GM18517 (cell line): ENCODE measurements at regions not wholly inside any gene's neighbourhood (a gene's known extent, or its start where the extent isn't known, plus 50 kb on each side); places are given as distances from the start of the nearest gene placed in this dataset.

ENCODE experiments used
- ATAC-seq: cut with Tn5 transposase; IDR thresholded peaks from one replicate; pipeline ENCODE4 v1.9.1; 2021; ENCODE audit warnings: mild to moderate bottlenecking, moderate library complexity; ENCODE audit not compliant: unreplicated experiment

DNA sequence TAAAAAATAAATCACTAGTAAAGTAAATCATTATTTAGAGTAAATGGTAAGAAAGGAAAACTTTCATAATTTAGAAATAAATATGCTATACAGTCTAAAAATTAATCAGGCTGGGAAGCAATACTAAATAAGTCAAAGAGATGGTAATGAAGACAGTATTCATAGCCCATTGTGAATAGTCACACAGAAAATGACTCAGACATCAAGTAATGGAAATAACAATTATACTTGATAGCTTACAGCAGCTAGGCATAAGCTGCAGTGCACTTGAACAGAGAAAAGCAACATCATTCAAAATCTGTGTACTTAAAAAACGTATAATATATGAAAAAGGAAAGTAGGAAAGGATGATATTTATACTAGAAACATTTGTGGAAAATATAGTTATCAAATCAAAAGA lies 642.5 kb upstream of the GNPDA2 start:
- no peak for ATAC-seq

DNA sequence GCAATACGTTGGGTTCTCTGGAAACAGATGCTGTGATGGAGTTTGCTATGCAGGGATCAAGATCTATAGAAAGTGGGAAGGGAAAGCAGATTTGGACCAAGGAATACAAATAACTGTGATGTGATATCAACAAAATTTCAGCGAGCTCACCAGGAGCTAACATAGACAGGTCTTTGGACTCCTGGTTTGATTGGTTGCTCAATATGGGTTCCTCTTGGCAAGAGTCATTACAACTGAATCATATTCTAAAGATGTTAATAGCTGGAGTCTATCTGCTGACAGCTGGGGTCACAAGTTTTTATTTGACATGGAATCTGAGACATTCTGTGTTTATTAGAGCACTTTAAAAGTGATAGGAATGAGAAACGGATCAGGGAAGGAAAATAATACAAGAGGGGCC lies 637.6 kb upstream of the GNPDA2 start:
- ATAC-seq, result no peak

DNA sequence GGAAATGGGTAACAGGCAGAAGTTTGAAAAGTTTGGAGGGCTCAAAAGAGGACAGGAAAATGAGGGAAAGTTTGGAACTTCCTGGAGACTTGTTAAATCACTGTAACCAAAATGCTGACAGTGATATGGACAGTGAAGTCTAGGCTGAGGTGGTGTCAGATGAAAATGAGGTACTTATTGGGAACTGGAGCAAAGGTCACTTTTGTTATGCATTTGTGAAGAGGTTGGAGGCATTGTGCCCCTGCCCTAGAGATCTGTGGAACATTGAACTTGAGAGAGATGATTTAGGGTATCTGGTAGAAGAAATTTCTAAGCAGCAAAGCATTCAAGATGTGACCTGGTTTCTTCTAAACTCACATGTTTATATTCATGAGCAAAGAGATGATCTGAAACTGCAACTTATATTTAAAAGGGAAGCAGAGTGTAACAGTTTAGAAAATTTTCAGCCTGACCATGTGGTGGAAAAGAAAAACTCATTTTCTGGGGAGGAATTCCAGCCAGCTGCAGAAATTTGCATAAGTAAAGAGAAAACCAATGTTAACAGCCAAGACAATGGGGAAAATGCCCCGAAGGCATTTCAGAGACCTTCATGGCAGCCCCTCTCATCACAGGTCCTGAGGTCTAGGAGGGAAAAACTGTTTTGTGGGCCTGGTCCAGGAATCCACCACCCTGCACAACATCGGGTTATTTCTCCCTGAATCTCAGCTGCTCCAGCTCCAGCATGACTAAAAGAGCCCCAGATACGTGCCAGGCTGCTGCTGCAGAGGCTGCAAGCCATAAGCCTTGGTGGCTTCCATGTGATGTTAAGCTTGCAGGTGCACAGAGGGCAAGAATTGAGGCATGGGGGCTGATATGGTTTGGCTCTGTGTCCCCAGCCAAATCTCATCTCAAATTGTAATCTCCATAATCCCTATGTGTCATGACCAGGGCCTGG lies 632.5 kb upstream of the GNPDA2 start:
- ATAC-seq, result no peak

DNA sequence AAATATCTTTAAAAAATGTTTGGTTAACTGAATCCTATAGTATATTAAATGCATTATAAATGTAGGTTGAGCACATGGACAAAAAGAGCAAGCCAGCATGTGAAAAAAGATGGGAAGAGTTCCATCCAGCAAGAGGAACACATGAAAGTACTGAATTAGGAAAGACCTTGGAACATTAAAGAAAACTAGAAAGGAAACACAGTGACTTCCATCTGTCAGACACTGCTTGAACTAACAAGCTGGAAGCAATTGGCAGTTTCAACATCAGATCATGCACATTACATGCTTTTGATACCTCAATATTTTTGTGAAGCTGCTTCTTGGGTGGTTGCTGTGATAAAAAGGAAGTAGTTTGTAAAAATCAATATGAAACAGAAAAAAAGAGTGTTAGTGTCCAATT lies 626.8 kb upstream of the GNPDA2 start:
- no peak for ATAC-seq

DNA sequence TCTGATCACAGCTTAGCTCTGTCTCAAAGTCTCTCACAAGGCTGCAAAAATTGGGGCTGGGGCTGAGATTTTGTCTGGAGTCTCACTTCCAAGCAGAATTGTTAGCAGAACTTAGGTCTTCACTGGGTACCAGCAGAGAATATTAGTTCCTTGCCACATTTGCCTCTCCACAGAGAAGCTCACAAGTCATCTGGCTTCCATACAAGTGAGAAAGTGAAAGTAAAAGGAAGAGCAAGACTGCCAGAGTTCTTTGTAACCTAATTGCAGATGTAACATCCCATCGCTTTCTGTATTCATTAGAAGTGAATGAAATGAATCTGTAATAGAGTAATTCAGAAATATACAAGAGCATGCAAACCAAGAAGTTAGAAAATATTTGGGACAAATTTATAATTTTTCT lies 624.1 kb upstream of the GNPDA2 start:
- ATAC-seq, result no peak

DNA sequence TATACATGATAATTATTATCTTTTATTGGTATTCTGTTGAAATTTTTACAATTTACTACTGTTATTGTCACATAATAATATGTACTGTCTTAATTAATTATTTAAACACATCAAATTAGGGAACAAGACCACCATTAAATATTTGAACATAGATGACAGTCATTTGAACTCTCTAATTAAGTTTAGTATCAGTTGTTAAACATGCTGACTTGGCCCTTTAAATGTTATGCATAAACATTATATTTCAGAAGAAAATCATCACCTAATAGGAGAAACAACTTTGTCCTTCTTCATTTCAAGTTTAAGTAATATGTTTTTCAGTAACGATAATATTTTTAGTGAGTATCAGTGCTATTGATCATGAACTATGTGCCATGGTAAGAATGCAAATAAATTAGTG lies 623.5 kb upstream of the GNPDA2 start:
- ATAC-seq, result no peak

DNA sequence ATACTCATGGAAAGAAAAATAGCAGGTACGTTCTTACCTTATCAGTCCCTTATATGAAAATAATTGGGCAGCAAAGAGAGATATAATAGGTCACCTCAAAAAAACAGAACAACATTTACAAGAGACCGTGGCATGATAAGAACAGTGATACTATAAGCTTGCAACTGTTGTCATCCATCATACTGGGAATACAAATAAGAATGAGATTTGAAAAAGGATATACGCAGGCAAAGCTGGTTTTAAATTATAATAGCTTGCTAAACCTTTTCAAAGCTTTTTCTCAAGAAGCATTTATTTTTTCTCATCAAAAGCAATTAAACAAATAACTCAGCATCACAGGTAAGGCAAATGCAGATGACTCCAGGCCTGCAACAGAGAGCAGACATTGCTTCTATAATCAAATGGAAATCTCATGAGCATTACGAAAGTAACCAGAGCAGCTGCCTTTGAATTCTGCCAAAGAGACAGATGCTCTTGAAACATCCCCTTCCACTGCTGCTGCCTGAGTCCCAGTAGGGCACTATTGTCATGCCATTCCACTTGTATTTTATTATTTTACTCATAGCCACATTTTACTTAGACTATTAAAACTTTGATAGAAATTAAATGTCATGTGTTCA lies 620.6 kb upstream of the GNPDA2 start:
- no peak for ATAC-seq

DNA sequence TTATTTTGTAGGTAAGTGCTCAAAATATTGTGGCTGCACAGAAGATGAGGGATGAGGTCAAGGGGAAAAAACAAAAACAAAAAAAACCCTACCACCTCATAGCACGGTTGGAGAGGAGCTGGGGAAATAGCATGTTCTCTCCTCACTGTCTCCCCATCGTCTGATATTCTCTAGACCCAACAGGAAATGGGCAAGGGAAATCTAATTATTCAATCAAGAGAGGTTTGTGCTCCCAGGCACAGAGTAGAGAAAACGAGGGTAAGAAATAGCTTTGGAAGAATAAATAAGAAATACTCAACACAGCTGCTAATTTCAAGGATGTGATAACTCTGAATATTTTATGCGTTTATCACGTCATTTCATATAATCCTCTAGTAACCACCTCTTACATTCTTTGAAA lies 619.2 kb upstream of the GNPDA2 start:
- no peak for ATAC-seq

DNA sequence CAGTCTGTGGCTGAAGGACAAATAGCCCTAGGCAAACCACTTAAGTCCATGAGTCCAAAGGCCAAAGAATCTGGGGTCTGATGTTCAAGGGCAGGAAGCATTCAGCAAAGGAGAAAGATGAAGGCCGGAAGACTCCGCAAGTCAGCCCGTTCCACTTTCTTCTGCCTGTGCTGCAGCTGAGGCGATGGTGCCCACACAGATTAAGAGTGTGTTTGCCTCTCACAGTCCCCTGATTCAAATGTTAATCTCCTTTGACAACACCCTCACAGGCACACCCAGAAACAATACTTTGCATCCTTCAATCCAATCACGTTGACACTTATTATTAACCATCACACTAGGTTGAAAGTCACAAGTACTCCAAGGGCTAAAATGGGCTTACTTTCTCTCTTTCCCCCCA lies 605.4 kb upstream of the GNPDA2 start:
- ATAC-seq, result no peak

DNA sequence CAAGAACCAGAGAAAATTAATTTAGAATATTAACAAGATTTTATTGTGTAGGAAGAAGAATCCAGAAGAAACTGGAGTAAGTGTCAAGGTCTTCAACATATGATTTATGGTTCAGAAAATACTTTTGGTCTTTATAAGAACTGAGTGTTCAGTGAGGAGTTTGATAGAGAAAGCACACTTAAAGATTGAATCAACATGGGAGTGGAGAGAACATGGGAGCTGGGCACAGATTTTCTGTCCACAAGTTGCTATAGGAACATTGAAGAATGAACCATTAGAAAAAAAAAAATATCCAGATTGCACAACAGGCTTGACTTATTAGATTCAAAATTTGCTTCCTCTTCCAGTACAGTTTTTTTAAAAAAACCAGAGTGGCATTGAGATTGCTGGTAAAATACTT lies 601.2 kb upstream of the GNPDA2 start:
- no peak for ATAC-seq

DNA sequence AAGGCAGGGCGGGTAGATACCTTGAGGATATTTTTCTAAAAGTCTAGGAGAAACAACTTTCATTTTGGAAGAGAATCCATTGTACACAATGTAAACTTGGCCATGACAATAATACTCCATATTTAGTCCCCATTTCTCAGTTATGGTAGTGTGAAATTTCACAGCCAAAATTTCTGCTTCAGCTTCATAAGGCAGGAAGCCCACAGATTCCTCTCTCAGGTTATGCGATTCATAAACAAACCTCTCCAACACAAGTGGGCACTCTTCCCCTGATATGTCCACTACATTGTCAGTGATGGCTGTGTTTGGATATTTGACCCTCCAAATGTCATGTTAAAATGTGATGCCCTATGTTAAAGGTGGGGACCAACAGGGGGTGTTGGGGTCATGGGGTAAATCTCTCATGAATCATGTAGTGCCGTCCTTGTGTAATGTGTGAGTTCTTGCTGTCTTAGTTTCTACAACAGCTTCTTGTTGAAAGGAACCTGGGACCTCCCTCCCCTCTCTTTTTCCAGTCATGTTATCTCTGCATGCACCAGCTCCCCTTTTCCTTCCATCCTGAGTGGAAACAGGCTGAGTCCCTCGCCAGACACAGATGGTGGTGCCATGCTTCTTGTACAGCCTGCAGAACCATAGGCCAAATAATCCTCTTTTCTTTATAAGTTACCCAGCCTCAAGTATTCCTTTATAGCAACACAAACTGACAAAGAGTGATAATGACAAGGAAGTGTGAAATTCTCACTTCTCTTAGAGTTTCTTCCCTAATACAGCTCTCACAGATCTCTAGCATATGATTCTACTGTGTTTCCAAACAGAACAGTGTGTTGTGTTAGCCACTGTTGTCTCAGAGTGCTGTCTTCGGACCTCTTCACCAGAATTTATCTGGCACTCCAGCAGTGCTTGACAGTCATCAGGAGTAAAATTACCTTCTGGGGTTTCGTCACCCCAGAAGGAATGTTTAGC lies 598.4 kb upstream of the GNPDA2 start:
- ATAC-seq, result no peak

DNA sequence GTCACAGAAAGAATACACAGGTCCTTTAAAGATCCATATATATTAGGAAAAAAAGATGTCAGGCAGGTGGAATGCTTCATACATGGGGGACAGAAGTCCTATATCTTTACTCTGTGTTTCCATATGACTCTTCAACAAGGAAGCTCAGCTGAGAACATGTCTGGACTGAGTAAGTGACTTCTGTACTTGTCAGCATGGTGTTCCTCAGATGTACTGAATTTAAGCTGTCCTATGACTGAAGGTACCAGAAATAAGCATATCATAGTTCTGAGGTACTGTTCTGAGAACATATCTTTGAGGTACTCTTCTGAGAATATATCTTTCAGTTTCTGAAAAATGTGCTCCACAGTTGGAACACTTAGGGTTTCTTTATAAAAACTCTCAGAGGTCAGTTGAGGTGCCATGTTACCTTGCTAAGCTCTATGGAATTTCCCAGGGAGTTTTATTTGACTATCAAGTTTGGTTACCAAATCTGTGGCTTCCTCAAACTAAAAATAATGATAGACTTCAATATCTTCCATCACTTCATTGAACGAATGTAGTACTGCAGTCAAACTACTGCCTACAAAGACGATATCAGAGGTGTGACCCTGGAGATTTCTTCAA lies 597.2 kb upstream of the GNPDA2 start:
- ATAC-seq, result no peak

DNA sequence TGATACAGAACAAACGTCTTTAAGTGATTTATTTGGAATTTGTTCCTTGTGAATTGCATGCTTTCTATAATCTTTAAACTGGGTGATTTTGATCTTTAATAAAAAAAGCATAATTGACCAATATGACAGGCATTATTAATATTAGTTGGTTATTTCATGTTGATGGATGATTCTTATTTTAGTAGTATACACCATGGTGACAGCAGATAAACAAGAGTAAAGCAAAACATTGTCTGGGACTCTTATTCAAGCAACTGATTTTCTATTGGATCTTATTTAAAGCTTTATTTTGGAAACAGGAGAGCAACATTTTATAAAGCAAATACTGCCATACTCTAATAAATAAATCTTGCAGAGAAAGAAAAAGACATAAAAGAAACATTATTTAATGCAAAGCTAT lies 591.4 kb upstream of the GNPDA2 start:
- ATAC-seq, result no peak

DNA sequence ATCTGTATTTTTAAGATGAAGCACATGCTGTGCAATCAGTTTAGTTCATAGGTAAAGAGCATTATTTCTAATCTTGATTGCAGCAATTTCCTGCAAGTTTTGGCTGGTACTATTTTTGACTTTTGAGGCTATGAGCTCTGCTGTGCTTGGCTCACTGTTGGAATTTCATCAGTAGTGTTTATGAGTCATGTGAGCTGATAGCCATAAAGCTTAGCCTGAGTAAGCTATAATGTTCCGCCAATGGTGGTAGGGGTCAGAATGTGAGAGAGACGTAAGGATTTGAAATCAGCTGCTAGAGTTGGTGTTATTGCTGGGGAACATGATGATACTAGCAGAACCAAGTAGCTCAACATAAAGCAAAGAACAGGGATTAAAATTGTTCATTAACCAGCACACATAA lies 590.9 kb upstream of the GNPDA2 start:
- no peak for ATAC-seq

DNA sequence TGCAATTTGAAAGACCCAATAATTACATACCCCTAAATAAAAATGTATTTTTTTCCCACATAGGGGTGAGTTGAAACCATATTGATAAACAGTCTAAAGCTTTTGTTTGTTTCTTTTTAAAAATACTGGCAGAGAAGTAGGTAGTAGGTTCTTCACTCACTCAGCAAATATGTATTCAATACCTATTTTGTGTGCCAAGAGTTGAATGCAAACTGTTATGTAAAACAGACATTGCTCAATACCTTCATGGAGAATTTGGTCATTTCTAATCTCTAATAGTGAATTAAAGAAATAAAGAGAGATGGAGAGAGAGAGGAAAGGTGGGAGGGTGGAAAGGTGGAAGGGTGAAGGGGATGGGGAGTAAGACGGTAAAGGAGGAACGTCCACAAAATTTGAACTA lies 589.9 kb upstream of the GNPDA2 start:
- ATAC-seq, result no peak

DNA sequence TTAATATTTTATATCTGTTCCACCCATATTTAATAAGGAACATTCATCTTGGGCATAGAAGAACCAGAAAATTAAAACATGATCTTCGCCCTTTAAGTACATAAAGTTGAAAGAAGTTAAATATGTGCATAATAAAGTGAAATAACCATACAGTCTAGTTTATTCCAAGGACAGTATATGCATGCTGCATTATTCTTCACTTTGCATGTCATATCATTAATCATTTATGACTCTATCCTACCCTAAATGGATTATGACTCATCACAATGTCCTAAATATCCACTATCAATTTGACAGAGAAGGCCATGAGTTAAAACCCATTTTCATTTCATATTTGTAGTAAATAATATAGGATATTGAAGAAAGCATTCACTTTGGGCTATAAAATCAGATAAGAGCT lies 576.5 kb upstream of the GNPDA2 start:
- no peak for ATAC-seq

DNA sequence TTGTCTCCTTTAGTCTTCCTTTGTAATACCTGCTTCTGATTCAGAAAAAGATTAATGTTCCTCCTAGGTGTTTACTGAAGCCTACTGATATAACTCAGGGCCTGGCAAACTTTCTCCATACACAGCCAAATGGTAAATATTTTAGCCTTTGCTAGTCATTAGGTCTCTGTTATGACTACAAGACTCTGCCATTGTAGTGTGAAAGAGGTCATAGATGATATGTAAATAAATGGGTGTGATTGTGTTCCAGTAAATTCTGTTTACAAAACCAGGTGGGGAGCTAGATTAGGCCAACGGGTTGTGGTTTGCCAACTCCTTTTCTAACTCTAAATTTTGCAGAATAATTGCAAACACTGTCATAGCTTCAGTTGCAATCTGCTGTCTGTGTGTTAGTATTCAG lies 568.1 kb upstream of the GNPDA2 start:
- no peak for ATAC-seq

DNA sequence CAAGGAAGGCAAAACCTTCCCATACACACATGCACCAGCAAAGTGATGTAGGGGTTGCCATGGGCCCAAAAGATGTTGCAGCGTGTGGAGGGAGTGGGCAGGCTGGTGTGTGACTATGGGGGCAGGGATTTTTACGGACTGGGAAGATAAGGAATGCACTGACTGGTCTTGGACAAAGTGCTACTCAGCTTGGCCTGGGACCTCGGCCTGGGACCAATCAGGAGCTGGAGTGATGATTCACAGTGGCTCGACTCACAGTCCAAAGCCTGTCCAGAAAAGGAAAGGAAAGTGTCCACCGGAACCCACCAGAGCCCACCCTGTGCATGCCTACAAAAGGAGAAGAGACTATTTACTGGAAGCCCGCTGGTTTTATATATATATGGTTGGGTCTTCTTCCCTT lies 567.0 kb upstream of the GNPDA2 start:
- ATAC-seq, result no peak

DNA sequence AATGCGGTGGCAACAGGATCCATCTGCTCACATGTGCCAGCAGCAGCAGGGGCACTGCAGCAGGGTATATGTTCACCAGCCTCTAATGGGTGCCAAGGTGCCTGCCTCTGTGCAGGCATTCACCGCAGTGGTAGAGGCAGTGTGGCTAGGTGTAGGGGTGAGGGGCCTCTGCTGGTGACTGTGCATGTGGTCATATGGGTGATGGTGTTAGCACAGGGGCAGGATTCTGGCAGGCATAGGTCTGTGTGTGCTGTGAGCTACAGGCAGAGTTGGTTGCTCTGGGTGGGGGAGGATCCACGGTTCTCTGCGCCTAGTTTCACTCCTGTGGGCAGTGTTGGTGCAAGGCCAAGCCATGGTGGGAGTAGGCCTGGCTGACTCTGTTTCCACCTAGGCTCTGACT lies 566.5 kb upstream of the GNPDA2 start:
- no peak for ATAC-seq

DNA sequence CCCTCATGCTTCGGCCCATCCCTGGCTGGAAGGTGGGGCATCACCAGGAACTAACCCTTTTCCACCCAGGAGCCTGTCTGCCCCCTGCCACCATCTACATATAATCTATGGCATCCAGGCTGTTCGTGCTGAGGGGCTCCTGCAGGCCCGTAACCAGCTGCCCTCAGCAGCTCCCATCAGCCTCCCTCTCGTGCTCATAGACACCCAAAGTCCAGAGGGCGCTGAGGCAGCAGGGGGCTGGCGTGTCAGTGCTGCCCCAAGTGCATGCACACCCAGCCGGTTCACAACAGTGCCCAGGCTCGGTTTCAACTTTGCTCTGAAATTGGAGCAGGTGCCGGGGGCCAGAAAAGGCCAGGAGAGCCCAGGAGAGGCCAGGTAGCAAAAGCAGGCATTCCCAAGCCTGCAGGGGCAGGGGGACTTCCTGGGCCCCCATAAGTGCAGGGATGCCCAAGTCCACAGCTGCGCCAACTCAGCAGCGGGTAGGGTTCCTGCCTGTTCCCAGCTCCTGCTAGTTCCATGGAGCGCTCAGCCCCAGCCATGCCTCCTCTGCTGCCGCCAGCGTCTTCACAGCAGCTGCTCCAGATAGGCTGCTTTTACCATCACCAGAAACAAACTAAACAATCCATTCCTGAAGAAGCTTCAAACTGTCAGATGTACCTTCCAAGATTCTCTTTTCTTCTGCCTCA lies 558.2 kb upstream of the GNPDA2 start:
- no peak for ATAC-seq
